ENCODE measurements at regions not wholly inside any gene's neighbourhood (a gene's known extent, or its start where the extent isn't known, plus 50 kb on each side); places are given as distances from the start of the nearest gene placed in this dataset.

DNA sequence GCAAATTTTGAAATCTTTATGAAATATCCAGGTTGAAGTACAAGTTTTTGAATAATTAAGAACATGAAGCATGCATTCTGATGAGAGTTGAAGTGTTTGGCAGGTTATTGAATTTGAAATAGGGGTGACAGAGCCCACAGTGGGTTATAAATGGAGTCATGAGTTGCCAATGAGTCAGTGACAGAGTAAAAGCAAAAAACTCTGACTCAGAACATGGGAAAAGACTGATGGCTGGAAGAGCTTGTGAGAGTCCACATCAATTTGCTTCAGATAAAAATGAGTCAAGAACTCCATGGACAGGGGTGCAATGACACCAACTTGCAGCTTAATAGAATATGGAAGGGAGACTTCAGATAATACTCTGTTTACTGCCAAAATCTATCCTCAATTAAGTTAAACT lies 105.3 kb downstream of the SLC6A15 start:
- DNase-seq: no peak

DNA sequence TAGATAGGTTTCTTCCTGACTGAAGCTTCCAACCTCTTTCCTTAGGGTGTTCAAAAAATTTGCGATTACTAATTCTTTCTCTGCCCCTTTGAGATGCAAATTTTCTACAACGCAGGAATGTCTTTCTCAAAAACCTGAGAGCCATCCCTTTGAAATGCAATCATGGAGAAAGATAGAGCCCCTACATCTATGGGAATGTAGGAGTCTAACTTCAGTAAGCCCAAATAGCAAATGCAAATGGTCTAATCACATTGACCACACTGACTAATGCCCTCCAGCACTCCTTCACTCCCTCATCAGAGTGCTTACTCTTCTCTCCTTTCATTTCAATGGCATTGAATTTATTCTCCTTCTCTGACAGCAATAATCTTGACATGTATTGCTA lies 107.1 kb downstream of the SLC6A15 start:
- no peak for DNase-seq

DNA sequence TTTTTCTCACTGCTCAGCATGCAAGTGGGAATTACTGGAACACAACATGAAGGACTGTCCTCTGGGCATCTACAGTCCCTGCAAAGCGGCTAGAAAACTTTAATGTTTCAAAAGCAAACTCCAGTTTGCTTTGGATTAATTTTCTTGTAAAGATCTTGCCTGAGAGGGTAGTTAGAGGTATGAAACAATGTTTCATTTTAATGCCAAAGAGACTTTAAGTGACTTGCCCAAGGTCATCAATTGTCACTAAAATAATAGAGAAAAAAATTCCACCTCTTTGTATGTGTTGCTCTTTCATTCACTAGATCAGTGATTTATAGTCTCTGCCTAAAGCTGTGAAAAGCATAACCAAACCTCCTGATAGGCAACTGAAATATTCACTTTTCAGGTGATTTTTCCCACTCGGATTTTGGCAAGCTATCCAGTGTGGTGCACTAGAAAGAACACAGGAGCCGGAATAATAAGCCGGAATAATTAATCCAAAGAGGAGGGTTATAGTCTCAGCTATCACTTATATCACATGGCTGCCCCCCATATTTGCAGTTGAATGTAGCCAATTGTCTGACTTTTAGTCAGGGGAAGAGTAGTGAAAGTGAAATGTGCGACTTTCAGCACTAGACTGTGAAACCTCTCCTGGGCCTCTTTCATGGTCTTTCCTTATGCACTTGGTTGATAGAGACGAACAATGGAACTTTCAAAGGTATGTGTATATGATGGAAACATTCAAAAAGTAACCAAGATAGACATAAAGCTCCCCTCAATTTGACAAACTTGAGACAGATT lies 107.7 kb downstream of the SLC6A15 start:
- no peak for DNase-seq

DNA sequence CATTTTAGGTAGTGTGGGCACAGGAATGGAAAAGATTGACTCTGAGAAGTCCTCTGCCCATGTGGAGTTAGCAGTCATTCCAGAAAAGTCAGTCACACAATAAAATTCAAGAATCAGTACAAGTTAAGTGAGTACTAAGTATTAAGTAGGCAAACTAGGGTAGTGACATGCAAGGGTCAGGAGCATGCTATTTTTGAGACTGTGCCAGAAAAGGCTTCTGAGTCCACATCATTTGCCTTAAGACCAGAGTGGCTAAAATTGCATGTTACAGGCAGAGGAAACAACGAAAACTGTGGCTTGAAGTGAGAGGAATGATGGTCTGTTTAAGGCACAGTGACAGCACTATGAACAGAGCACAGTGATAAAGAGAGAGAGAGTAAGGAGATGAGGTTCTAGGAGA lies 108.9 kb downstream of the SLC6A15 start:
- no peak for DNase-seq

DNA sequence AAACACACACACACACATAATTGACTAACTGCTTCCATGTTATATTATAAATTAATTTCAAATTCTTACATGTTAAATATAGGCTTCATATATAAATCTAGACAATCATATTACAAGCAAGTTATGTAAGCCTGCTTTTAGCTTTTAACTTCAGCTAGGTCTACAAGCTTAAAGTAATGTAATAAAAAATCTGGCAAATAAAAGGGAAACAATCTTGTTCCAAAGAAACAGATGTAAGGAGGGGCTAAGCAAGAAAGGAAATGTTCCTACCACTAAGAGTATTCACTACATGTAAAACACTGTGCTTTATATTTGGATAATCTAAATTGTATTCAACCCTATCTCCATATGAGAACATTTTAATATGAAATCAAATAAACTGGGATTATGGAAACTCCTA lies 110.4 kb downstream of the SLC6A15 start:
- DNase-seq: no peak

DNA sequence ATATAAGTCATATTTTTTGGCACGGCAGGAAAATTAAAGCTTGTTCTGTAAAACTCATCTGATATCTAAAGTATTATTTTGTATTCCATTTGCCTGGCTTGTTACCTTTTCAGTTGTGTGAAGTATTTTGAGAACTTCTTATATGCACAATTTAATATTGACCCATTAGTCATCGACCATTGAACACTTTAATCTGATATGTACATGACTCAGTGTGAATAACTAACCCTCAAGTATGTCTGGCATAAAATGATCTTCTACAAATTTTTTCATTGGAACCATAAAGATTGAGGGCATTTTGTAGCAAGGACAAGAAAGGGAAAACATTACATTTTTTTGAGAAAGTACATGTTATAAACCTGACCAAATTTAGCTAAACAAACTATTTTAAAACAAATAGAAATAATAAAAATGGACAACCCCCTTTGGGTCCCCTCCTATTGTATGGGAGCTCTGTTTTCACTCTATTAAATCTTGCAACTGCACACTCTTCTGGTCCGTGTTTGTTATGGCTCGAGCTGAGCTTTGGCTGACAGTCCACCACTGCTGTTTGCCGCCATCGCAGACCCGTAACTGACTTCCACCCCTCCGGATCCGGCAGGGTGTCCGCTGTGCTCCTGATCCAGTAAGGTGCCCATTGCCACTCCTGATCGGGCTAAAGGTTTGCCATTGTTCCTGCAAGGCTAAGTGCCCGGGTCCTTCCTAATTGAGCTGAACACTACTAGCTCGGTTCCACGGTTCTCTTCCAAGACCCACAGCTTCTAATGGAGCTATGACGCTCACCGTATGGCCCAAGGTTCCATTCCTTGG lies 118.8 kb downstream of the SLC6A15 start:
- no peak for DNase-seq

DNA sequence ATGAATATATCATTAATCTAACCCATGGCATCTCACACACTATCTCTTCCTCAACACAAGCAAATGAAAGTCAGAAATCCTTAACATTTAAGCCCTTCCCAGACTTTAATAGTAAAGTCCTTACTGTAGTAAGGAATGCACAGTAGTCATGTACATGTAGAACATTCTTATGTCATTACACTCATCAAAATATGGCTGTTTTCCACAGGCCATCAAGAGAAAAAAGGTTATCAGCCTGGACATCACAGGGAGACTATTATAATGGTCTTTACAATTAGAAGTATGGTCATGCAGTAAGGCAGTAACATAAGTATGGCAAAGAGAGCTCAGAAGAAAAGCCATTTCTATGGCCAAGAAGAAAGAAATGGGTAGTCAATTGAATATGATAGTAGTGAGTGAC lies 121.2 kb downstream of the SLC6A15 start:
- DNase-seq: no peak

DNA sequence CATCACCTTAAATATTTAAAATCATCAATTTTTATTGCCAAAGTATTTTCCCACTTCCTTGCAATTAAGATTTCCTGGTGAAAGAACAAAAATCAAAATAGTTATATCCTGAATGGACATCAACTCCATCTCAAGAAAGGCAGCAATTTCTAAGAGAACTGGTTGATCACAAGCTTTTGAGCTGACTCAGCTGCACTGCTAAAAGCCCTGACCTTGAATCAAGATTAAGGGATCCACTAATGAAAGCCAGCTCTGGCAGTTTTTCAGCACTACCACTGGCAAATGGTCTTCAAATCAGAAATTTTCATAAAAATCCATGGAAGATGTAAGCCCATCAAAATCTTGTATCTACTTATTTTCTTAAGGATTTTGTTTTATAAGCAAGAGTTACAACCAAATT lies 123.4 kb downstream of the SLC6A15 start:
- DNase-seq: no peak

DNA sequence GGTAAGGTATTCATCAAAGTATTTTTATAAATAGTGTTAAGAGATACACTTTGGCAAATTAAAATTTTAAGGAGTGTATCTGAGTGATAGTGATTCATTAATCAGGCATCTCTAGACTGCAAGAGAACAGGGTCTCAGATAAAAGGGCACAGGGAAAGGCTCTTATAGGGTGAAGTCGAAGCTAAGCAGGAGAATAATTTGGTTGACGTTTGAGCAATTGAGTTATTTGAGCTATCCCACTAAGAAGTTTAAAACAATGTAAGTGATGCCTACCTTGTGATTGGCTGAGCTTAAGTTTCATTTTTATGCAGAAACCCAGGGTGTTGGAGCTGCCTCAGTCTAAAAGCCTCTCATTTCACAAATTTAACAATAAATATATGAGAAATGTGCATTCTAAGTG lies 125.3 kb downstream of the SLC6A15 start:
- no peak for DNase-seq

DNA sequence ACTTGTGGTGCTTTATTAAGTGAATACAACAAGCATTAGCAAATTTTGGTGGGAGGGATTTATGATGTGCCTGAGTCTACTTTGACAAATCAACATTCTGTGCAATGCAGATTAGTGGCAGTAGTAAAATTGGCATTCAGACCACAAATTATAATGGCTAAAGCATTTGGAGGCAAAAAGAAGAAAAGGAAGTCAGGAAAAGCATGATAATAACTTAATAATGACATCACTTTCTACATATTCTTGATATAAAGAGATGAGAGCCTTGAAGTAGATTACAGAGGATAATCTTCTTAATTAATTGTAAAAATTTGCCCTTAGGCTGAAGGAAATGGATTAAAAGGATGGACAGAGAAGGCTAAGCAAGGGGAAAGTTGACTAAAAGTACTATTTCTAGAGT lies 126.0 kb downstream of the SLC6A15 start:
- no peak for DNase-seq

DNA sequence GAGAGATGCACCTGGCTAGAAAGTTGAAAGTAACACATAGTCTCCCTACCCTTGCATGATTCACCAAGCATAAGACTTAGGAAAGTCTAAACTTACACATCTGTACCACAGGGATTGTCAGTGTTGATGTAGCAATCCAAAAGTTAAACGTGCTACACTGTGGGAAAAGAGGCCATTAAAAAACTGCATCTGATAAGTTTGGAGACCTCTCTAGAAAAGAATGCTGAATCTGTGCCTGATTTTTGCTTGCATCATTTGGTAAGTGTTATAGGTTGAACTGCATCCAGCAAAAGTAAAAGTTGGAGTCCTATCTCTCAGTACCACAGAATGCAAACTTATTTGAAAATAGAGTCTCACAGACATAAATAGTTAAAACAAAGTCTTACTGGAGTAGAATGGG lies 126.6 kb downstream of the SLC6A15 start:
- no peak for DNase-seq

DNA sequence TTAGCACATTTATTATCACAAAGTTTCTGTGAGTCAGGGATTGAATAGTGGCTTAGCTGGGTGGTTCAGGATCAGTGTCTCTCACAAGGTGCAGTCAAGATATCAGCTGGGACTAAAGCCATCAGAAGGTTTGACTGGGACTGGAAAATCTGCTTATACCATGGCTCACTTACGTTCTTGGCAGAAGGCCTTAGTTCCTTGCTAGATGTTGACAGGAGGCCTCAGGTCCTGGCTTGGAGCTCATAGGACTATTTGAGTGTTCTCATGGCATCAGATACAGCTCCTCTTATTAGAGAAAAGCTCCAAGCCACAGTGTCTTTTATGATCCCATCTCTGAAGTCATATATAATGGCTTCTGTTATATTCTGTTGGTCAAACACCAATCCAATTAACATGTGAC lies 127.3 kb downstream of the SLC6A15 start:
- no peak for DNase-seq

DNA sequence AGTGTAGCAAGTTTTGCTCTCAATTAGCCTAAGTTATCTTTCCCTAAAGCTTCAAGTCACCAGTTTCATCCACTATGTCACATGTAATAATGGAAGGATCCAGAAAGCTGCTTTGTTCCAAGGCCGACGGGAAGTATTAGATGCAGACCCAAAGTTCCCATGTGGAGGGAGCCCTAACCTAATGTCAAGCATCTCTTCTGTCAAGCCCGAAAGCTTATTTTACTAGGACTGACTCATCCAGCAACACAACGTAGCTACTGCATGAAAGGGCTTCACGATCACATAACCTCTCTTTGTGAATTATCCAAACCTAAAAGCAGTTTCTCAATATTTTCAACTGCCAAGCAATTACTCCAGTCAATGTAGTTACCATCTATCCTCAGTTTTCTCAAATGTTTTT lies 133.4 kb downstream of the SLC6A15 start:
- DNase-seq: no peak

DNA sequence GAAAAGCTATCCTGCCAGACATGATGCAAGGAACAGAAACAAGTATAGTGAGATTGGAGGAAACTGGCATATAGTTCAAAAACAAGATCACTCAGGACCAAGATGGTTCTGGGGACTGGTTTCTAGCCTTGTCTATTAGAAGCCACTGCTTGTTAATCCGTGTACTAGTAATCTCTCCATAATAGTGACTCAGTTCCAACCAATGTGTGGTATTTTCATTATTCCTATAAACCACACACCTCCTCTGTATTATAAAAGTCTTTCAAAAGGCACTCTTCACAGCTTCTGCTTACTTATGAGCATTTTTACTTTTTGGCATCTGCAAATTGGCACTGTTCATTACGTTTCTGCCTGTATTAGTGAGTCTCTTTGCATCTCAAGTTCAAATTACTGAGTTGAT lies 140.3 kb downstream of the SLC6A15 start:
- DNase-seq: no peak

DNA sequence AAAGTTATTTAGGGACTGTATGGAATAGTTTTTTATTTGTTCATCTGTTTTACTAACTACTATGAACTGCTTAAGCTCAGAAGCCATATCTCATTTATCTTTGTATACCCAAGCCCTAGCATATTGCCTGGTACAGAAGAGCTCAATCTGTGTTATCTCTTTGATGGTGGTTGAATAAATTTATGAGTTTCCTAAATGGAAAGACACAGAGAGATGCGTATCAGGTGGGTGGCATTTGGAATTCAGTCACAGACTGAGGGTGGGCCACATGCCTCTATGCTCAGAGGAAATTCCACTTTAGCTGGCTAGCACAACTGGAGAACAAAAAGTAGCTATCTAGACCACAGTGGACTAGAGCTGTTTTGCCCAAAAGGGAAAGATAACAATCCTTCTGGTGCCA lies 145.5 kb downstream of the SLC6A15 start:
- no peak for DNase-seq

DNA sequence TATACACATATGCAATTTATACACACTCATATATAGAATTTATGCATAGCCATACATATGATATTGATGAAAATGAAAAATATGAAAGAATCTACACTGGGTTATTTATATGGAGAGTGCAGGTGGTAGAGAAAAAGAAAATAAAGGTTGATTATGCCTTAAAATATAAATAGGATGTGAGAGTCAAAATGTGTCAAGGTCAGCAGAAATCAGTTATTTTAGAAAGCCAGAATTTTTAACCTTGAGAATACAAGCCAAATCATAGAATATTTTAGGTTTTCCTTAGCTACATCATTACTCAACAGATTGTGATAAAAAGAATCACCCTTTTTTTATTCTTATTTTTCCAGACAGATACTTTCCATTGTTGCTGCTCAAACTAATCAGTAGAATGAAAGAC lies 146.2 kb downstream of the SLC6A15 start:
- no peak for DNase-seq

DNA sequence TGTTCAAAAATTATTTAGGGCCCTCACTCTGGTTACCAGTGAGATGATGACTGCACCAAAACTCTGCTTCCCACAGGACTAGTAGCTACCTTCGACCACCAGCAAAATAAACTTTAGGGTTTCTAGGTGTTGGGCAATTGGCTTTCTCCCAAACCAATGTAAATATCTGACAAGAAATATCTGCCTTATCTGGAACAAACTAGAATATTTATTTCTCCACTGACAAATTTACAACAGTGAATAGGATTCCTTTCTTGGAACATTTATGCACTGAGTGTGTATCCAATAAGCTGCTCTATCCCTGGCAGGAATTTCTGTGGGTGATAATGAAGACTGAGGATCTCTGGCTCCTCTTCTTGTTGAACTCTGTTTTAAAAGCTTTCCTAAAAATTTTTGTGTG lies 148.6 kb downstream of the SLC6A15 start:
- DNase-seq: no peak

DNA sequence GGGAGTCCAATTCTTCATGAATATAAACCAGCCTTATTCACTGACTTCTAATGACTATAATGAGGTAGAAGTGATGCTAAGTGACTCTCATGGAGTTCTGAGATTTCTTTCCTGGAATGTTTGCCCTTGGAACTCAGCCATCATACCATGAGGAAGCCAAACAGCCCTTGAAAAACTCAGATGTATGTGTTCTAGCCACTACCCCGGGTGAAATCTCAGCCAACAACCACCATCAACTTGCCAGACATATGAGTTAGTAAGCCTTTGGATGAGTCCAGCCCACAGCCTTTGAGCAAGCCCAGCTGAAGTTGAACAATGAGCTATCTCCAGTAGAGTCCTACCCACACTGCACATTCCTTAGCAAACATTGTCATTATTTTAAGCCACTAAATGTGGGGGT lies 149.5 kb downstream of the SLC6A15 start:
- no peak for DNase-seq

DNA sequence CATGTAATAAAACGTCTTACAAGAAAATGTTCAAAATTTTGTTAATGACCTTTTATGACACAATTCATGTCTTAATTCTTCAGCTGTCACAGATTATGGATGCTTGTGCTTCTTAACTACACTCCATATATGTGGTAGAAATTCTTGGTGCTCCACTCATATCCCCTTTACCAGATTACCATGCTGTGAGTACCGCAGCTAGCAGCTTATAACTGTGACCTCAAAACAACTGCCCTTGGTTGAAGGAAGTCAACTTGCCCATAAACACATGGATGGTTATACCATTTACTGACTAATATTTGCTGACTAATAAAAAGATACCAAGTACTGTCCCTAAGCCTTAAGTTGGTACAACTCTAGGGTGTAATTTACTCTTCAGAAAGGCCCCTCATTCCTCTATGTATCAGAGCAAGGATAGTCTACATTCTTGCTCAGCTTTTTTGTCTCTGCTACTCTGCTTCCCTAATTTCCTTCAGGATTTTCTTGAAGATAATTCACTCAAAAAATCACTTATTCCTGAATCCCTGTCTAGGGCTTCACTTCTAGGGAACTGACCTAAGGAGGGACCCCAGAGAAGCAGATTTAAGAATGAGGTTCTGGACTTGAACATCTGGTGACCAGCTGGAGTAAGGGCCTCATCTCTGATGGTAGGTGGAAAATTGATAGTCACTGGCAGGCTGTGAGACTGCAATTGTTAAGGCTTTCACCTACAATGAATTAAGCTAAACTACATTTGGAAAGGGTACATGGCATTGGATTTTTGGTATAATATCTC lies 152.3 kb downstream of the SLC6A15 start:
- no peak for DNase-seq

DNA sequence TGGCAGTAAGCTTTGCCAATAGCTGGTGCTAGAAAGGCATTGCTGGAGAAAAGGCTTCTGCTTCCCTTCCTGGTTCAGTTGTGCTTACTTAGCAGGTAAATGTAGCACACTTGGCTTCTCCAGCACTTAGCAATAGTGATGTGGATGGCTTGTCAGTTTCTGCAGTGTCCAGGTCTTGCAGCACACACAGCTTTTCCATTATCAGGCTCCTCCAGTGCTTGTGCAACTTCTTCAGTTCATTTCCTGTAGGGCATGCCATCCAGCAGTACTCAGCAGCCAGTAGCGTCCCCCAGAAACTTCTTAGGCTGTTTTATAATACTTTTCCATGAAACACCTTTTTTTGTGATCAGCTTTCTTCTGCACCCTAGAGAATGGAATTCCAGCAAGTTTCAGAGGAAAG lies 154.6 kb downstream of the SLC6A15 start:
- no peak for DNase-seq

DNA sequence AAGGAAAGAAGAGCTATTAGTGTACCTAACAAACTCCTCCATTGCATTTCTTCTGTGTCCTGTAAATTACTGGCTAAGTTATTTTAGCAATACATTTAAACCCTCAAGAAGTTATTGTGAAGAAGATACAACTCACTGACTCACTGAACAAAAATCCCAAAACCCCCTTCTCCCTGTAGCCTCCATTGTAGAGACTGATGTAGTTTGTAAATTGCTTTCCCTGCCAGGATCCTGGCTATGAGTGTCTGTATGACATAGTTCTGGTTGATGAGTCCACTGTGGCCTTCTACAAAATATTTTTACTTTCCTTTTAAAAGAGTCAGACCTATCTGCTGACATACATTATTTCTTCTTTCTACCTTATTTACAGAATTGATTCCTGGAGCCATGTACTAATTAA lies 155.6 kb downstream of the SLC6A15 start:
- DNase-seq: no peak

DNA sequence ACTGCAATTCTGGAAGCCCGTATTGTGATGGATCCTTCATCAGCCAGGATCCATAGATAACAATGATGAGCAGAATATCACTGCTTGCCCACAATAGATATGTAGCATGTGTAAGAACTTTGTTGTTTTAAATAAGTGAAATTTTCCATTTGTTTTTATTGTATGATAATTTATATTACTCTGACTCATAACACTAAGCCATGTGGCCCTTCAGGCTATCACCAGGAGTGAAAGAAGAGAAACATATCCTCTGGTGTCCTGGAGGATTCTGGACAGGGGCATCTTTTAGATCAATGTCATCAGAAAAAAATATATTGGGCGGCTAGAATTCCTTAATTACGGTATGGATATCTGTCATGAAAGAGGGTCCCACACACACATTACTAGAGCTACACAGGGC lies 167.5 kb downstream of the SLC6A15 start:
- no peak for DNase-seq

DNA sequence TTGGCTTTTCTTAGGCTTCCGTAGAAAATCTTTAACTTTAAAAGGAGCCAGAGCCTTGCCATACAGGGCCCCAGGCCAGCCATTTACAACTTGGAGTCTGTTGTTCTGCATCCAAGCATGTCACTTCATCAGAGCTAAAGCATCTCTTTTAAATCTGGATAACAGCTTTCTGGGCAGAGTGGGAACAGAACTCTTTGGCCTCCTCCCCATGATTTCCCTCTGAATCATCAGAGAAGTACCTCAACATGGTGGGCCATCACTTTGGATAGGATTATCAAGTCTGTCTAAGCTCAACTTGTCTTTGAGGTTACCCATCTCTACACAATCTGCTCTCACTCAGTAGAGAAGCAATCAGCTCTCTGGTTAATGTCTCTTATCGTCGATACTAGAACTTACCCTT lies 170.9 kb downstream of the SLC6A15 start:
- DNase-seq: no peak

DNA sequence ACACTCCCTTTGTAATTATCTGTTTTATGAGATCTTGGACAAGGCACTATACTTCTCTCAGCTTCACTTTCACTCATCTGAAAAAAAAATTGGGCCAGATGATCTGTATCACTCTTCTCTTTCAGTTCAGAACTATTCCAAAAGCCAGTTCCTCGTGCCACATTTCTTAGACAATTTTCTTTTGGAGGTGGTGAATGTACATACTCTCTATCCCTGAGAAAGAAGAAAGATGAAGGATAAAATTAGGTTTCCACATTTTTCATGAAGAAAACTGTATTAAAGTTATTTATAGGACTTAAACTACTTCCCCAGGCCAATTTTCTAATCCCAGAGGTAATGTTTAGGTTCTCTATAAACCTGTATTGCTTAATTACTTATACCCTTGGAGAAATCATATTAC lies 171.6 kb downstream of the SLC6A15 start:
- DNase-seq: no peak

Data from NCI-H1105 (cell line).